NCI-H345 (cell line): ENCODE measurements at regions not wholly inside any gene's neighbourhood (a gene's known extent, or its start where the extent isn't known, plus 50 kb on each side); places are given as distances from the start of the nearest gene placed in this dataset.

Experiments used
- DNase-seq: peaks from one replicate; lab custom pipeline; 2025; lab: John Stamatoyannopoulos, UW

DNA sequence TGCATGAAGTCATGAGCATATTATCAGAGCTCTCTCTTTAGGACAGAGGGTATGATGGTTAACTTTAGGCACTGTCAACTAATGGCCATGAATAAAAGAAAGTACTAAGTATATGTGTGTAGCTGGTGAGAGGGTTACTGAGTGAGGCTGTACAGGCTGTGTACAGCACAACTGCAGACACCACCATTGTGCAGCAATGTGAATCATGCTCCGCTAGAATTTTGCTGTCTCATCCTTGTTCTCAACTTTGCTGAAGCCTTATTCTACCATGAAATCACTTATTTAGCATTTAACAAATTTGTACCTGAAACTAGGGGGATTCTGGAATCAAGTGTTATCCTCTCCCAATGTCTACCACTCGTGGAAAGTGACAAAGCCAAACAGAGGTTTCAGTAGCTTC, 414.9 kb downstream of the PLCL1 start:
- no peak for DNase-seq

DNA sequence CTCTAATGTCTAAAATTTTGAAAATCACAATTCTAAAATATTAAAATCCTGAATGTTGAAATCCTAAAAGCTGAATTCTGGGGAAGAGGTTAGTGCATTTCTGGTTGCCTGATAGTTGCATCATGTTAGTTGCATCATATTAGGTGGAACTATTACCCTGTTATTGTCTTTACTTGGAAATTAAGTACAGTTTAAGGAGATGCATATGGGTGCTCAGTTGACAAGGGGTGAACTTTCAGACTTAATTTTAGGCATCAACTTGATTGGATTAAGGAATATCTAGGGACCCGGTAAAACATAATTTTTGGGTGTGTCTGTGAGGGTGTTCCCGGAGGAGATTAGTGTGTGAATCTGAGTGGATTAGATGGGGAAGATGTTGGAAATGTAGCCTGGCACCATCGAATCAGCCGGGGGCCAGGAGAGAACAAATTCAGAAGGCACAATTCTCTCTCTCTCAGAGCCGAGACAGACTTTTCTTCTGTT, 409.8 kb downstream of the PLCL1 start:
- DNase-seq, result no peak

DNA sequence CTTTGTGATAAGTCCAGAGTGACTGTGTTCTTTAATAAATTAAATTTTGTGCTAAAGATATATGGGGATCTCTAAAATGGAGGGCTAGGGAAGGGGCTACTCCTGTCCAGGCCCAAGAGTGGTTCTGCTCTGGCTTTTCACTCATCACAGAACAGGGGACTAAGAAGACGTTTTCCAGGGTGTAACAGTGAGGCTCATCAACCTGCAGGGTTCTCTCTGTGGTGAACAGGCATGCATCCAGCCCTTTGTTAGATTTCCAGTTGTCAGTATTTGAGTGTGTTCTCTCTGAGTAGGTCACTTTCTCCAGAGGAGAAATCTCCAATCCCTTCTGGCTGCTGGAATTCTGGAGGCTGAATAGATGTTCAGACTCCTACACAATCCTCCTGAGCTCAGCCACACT, 408.9 kb downstream of the PLCL1 start:
- no peak for DNase-seq

DNA sequence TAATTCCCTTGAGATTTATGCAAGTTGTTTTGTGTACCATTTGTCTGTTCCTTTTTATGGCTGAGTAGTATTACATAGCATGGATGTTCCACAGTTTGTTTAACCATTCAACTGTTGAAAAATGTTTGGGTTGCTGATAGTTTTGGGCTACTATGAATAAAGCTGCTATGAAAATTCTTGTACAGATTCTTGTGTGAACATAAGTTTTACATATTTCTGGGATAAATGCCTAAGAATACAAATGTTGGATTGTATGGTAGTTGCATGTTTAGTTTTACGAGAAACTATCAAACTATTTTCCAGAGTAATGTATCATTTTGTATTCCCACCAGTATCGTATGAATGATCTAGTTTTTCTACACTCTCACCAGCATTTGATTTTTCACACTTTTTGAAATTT, 407.3 kb downstream of the PLCL1 start:
- DNase-seq, result no peak

DNA sequence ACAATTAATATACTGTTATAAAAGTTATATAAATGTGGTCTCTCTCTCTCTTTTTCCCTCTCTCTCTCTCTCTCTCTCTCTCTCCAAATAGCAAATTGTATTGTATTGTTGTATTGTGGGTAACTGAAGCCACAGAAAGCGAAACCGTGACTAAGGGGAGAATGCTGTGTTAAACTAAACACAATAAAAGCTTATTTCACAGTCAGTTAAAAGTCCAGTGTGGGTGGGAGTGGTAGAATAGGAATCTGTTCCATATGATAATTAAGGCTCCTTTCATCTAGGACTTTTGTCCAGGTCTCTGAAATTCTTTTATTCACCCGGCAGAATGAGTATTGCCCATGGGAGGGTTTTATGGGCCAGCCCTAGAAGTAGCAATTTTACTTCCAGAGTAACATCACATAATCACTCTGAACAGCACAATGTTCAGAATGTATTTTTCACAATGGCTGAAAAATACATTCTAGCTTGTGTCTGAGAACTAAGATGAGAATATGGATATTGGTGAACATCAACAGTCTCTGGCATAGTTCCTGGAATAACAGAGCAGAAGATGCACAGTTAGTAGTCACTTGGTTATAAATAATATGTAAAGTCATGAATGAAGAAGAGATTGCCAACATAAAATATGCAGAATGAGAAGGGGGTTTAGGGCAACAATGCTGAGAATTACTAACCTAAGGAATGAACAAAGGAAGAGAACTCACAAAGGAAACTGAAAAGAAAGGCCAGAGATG, 399.1 kb downstream of the PLCL1 start:
- DNase-seq, result no peak
